ENCODE measurements at regions not wholly inside any gene's neighbourhood (a gene's known extent, or its start where the extent isn't known, plus 50 kb on each side); places are given as distances from the start of the nearest gene placed in this dataset.

GRCh38 chr16:80457871-80458270 lies 82.9 kb upstream of the DYNLRB2 start:
- TF ChIP-seq GATA3 (IDR thresholded peaks at IDR 0.05; ENCODE audit: low read depth, low read length) = no peak
- no peak for TF ChIP-seq GATA2 (IDR thresholded peaks at IDR 0.05; ENCODE audit: low read depth, low read length)
